Keratinocyte (primary cell): ENCODE measurements at regions not wholly inside any gene's neighbourhood (a gene's known extent, or its start where the extent isn't known, plus 50 kb on each side); places are given as distances from the start of the nearest gene placed in this dataset.

Experiments
- DNase-seq: peaks from one replicate; pipeline ENCODE4 v3.0.0-alpha.2; 2011; ENCODE audit warnings: low read depth, missing footprints, low spot score
- FAIRE-seq: peaks from 2 replicates; lab custom pipeline; 2011; peaks lifted over from hg19 to GRCh38; lab: Jason Lieb, UNC
- H2AFZ ChIP-seq: 2 replicates; pipeline ENCODE4 v1.6.0; 2012; ENCODE audit warnings: low read length, control low read depth, inconsistent platforms; ENCODE audit not compliant: control insufficient read depth
- H3K27ac ChIP-seq: 2 replicates; pipeline ENCODE4 v1.5.1; 2011; ENCODE audit warnings: low read length; ENCODE audit not compliant: control insufficient read depth, insufficient read depth
- H3K27me3 ChIP-seq: 3 replicates; pipeline ENCODE4 v1.6.0; 2011; ENCODE audit warnings: low read length; ENCODE audit not compliant: control insufficient read depth, insufficient read depth; ENCODE audit errors: extremely low read depth
- H3K36me3 ChIP-seq, 2 experiments: 2 replicates in 1 of 2; 3 replicates in 1 of 2; pipeline ENCODE4 v1.5.1; 2011; ENCODE audit warnings: low read length in 2 of 2, mild to moderate bottlenecking in 1 of 2; ENCODE audit not compliant: control insufficient read depth in 2 of 2, insufficient read depth in 2 of 2; ENCODE audit errors: extremely low read depth in 1 of 2
- H3K4me1 ChIP-seq: 3 replicates; pipeline ENCODE4 v1.5.1; 2011; ENCODE audit warnings: low read length; ENCODE audit not compliant: control insufficient read depth, insufficient read depth; ENCODE audit errors: extremely low read depth
- H3K4me2 ChIP-seq: 3 replicates; pipeline ENCODE4 v1.6.0; 2011; ENCODE audit warnings: low read depth, low read length; ENCODE audit not compliant: control insufficient read depth, insufficient read depth; ENCODE audit errors: extremely low read depth
- H3K4me3 ChIP-seq, 3 experiments: fragments of 200-600 bp in 1 of 3; sonication (generic) in 1 of 3; 2 replicates in 2 of 3; 3 replicates in 1 of 3; pipeline ENCODE4 v1.5.1; 2011 to 2016; ENCODE audit warnings: low read length in 3 of 3, mild to moderate bottlenecking in 3 of 3, control low read depth in 2 of 3, inconsistent platforms in 1 of 3, low read depth in 1 of 3, mixed read lengths in 1 of 3, mixed run types in 1 of 3, moderate library complexity in 1 of 3; ENCODE audit not compliant: control insufficient read depth in 2 of 3, insufficient read depth in 2 of 3; ENCODE audit errors: extremely low read depth in 1 of 3
- H3K79me2 ChIP-seq: 2 replicates; pipeline ENCODE4 v1.6.0; 2012; ENCODE audit warnings: low read length; ENCODE audit not compliant: control insufficient read depth, insufficient read depth
- H3K9ac ChIP-seq: 3 replicates; pipeline ENCODE4 v1.6.0; 2011; ENCODE audit warnings: low read length; ENCODE audit not compliant: control insufficient read depth, insufficient read depth; ENCODE audit errors: extremely low read depth
- H3K9me1 ChIP-seq: 3 replicates; pipeline ENCODE4 v1.6.0; 2011; ENCODE audit warnings: low read length; ENCODE audit not compliant: control insufficient read depth, insufficient read depth; ENCODE audit errors: extremely low read depth
- H3K9me3 ChIP-seq: 2 replicates; pipeline ENCODE4 v1.5.1; 2012; ENCODE audit warnings: low read depth, low read length; ENCODE audit not compliant: control insufficient read depth
- H4K20me1 ChIP-seq: 3 replicates; pipeline ENCODE4 v1.6.0; 2011; ENCODE audit warnings: low read length; ENCODE audit not compliant: control insufficient read depth, insufficient read depth; ENCODE audit errors: extremely low read depth
- CTCF ChIP-seq, 3 experiments: IDR thresholded peaks in 1 of 3; conservative IDR thresholded peaks in 1 of 3; optimal IDR thresholded peaks in 1 of 3; 2 replicates in 2 of 3; 3 replicates in 1 of 3; pipeline versions ENCODE3 to v1.5.1; 2011; ENCODE audit warnings: low read length in 3 of 3, mild to moderate bottlenecking in 3 of 3, moderate library complexity in 2 of 3, control low read depth in 1 of 3, inconsistent platforms in 1 of 3; ENCODE audit not compliant: insufficient read depth in 2 of 3; ENCODE audit errors: extremely low read depth in 1 of 3
- EZH2 ChIP-seq: IDR thresholded peaks from one replicate; pipeline ENCODE4 v1.6.1; 2012; ENCODE audit warnings: inconsistent platforms, mild to moderate bottlenecking, low read length, moderate library complexity
- dilution Hi-C: fragments of 300-500 bp; cut with MboI; formaldehyde crosslinking; loops from one replicate; pipeline ENCODE4 v1.7.0; 2020; ENCODE audit warnings: low sequenced_read_pairs; ENCODE audit not compliant: extremely low pct_ligation_motif_present

GRCh38 chr18:46273861-46274260 is 169.7 kb downstream of the HAUS1 start:
- Histone ChIP-seq H3K27me3 (no peaks in the 10 kb centered on the region), H3K27ac (no peak overlapping the region), H2AFZ (no peak overlapping the region), H3K36me3 (peaks cover 2 to 5% of the 10 kb centered on the region in 2 experiments), H3K4me1 (peaks cover 20% of the 10 kb centered on the region), H3K9me3 (no peaks in the 10 kb centered on the region), H3K79me2 (no peaks in the 10 kb centered on the region), H3K9ac (no peak overlapping the region), H4K20me1 (peaks cover 3% of the 10 kb centered on the region), H3K9me1 (no peaks in the 10 kb centered on the region), H3K4me2 (no peak overlapping the region), H3K4me3 (no peak overlapping the region)
- dilution Hi-C loops: no loop called here
- DNase-seq (no peak), FAIRE-seq (no peak)
- TF ChIP-seq CTCF (optimal IDR thresholded peaks at IDR 0.05 in 1 of 3, IDR thresholded peaks at IDR 0.05 in 1 of 3, conservative IDR thresholded peaks at IDR 0.05 in 1 of 3; ENCODE audit: extremely low read depth in 1 of 3, insufficient read depth in 2 of 3, low read length in 3 of 3) (no peak), EZH2 (no peak)

DNA sequence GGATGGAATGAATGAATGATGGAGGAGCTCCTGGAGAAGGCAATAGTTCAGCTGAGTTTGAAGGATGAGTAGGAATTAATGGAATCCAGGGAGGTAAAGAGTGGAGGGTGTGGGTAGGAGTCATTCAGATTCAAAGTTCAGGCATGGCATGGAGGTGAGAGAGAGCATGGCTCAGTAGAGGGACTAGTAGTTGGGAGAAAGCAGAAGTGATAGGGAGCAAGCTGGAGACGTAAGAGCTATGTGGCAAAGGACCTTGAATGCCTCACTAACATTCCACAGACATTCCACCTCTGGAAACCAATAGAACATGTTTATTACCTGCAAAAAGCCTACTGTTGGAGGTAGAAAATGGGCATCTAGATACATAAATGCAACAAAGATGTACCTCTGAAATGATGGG is 170.1 kb downstream of the HAUS1 start:
- dilution Hi-C loops: no loop called here
- Histone ChIP-seq H3K36me3 (peaks cover 0 to under 1% of the 10 kb centered on the region in 2 experiments), H3K79me2 (no peaks in the 10 kb centered on the region), H3K4me2 (no peak overlapping the region), H2AFZ (no peak overlapping the region), H3K4me3 (no peak overlapping the region), H3K27me3 (no peaks in the 10 kb centered on the region), H3K9me3 (no peaks in the 10 kb centered on the region), H3K9me1 (no peaks in the 10 kb centered on the region), H3K4me1 (peaks cover 20% of the 10 kb centered on the region), H4K20me1 (peaks cover 3% of the 10 kb centered on the region), H3K27ac (no peak overlapping the region), H3K9ac (no peak overlapping the region)
- DNase-seq (no peak), FAIRE-seq (no peak)
- TF ChIP-seq EZH2 (no peak), CTCF (optimal IDR thresholded peaks at IDR 0.05 in 1 of 3, IDR thresholded peaks at IDR 0.05 in 1 of 3, conservative IDR thresholded peaks at IDR 0.05 in 1 of 3; ENCODE audit: extremely low read depth in 1 of 3, insufficient read depth in 2 of 3, low read length in 3 of 3) (no peak)
